Effector memory CD4-positive, alpha-beta T cell (primary cell): ENCODE measurements at regions not wholly inside any gene's neighbourhood (a gene's known extent, or its start where the extent isn't known, plus 50 kb on each side); places are given as distances from the start of the nearest gene placed in this dataset.

Experiments used
- DNase-seq, 3 donors: peaks; one replicate each; pipeline ENCODE4 v3.0.0-alpha.2; 2020
- H3K27ac ChIP-seq: 2 replicates; pipeline ENCODE4 v1.7.0; 2013; ENCODE audit warnings: mild to moderate bottlenecking, low read length, moderate library complexity; ENCODE audit not compliant: insufficient read depth, poor library complexity, severe bottlenecking
- H3K27me3 ChIP-seq: replicated peaks from 2 replicates; pipeline ENCODE4 v1.7.0; 2013; ENCODE audit warnings: mild to moderate bottlenecking, low read length; ENCODE audit not compliant: insufficient read depth, control insufficient read depth, poor library complexity, severe bottlenecking
- H3K36me3 ChIP-seq: 2 replicates; pipeline ENCODE4 v1.7.0; 2013; ENCODE audit warnings: mild to moderate bottlenecking, low read length, moderate library complexity; ENCODE audit not compliant: control insufficient read depth, insufficient read depth
- H3K4me1 ChIP-seq: 2 replicates; pipeline ENCODE4 v1.7.0; 2013; ENCODE audit warnings: low read length, mild to moderate bottlenecking; ENCODE audit not compliant: control insufficient read depth, insufficient read depth, poor library complexity, severe bottlenecking
- H3K4me3 ChIP-seq: 2 replicates; pipeline ENCODE4 v1.7.0; 2013; ENCODE audit warnings: low read length, low read depth, mild to moderate bottlenecking; ENCODE audit not compliant: insufficient read depth, poor library complexity, severe bottlenecking
- H3K9me3 ChIP-seq: 2 replicates; pipeline ENCODE4 v1.7.0; 2013; ENCODE audit warnings: mild to moderate bottlenecking, low read length, moderate library complexity; ENCODE audit not compliant: control insufficient read depth

GRCh38 chr13:40193286-40194223 lies 472.9 kb downstream of the FOXO1 start:
- Histone ChIP-seq H3K4me1 (peaks cover 28% of the 10 kb centered on the region), H3K9me3 (no peaks in the 10 kb centered on the region), H3K27ac (no peak overlapping the region), H3K4me3 (no peak overlapping the region), H3K27me3 (no peaks in the 10 kb centered on the region), H3K36me3 (no peaks in the 10 kb centered on the region)
- DNase-seq: no peak

- Histone ChIP-seq H3K4me3 (no peak overlapping the region), H3K4me1 (peaks cover 23% of the 10 kb centered on the region), H3K27ac (no peak overlapping the region), H3K36me3 (no peaks in the 10 kb centered on the region), H3K9me3 (no peaks in the 10 kb centered on the region), H3K27me3 (no peaks in the 10 kb centered on the region)
- no peak for DNase-seq
Measured at GRCh38 chr13:40194224-40194806, 472.1 kb downstream of the FOXO1 start.

GRCh38 chr13:40197049-40197448 lies 469.4 kb downstream of the FOXO1 start:
- no peaks in the 10 kb centered on the region for H3K9me3 ChIP-seq
- H3K27me3 ChIP-seq: no peaks in the 10 kb centered on the region
- no peaks in the 10 kb centered on the region for H3K4me1 ChIP-seq
- no peaks in the 10 kb centered on the region for H3K36me3 ChIP-seq
- no peak overlapping the region for H3K4me3 ChIP-seq
- no peak overlapping the region for H3K27ac ChIP-seq
- DNase-seq: no peak

- Histone ChIP-seq H3K27me3 (no peaks in the 10 kb centered on the region), H3K4me3 (no peak overlapping the region), H3K9me3 (no peaks in the 10 kb centered on the region), H3K4me1 (no peaks in the 10 kb centered on the region), H3K27ac (no peak overlapping the region), H3K36me3 (no peaks in the 10 kb centered on the region)
- no peak for DNase-seq
Measured at GRCh38 chr13:40197936-40198595, 468.4 kb downstream of the FOXO1 start.

- Histone ChIP-seq H3K4me3 (no peak overlapping the region), H3K27me3 (no peaks in the 10 kb centered on the region), H3K9me3 (no peaks in the 10 kb centered on the region), H3K36me3 (no peaks in the 10 kb centered on the region), H3K4me1 (no peaks in the 10 kb centered on the region), H3K27ac (no peak overlapping the region)
- DNase-seq: no peak
Measured at GRCh38 chr13:40200273-40200978, 466.0 kb downstream of the FOXO1 start.

- H3K27ac ChIP-seq: no peak overlapping the region
- no peaks in the 10 kb centered on the region for H3K27me3 ChIP-seq
- peaks cover 22% of the 10 kb centered on the region for H3K4me1 ChIP-seq
- no peaks in the 10 kb centered on the region for H3K9me3 ChIP-seq
- no peak overlapping the region for H3K4me3 ChIP-seq
- DNase-seq: no peak
- H3K36me3 ChIP-seq: no peaks in the 10 kb centered on the region
Measured at GRCh38 chr13:40204246-40204645, 462.2 kb downstream of the FOXO1 start.

GRCh38 chr13:40205771-40206240 lies 460.6 kb downstream of the FOXO1 start:
- peak overlapping the region; percentile 64 for H3K27ac ChIP-seq
- no peak for DNase-seq
- no peaks in the 10 kb centered on the region for H3K9me3 ChIP-seq
- no peak overlapping the region for H3K4me3 ChIP-seq
- no peaks in the 10 kb centered on the region for H3K36me3 ChIP-seq
- H3K4me1 ChIP-seq: peaks cover 22% of the 10 kb centered on the region
- no peaks in the 10 kb centered on the region for H3K27me3 ChIP-seq

- Histone ChIP-seq H3K4me1 (peaks cover 22% of the 10 kb centered on the region), H3K27ac (peak overlapping the region; percentile 64), H3K36me3 (no peaks in the 10 kb centered on the region), H3K27me3 (no peaks in the 10 kb centered on the region), H3K9me3 (no peaks in the 10 kb centered on the region), H3K4me3 (peak overlapping the region; percentile 43)
- peak in 1 of 3 donors; percentile 12 for DNase-seq
Measured at GRCh38 chr13:40206241-40207000, 460.0 kb downstream of the FOXO1 start.

- H3K9me3 ChIP-seq: no peaks in the 10 kb centered on the region
- no peaks in the 10 kb centered on the region for H3K27me3 ChIP-seq
- H3K27ac ChIP-seq: peak overlapping the region; percentile 64
- H3K4me1 ChIP-seq: peaks cover 22% of the 10 kb centered on the region
- no peak for DNase-seq
- H3K4me3 ChIP-seq: peak overlapping the region; percentile 43
- H3K36me3 ChIP-seq: no peaks in the 10 kb centered on the region
Measured at GRCh38 chr13:40207001-40207478, 459.4 kb downstream of the FOXO1 start.
